GM12864 (cell line): ENCODE measurements at regions not wholly inside any gene's neighbourhood (a gene's known extent, or its start where the extent isn't known, plus 50 kb on each side); places are given as distances from the start of the nearest gene placed in this dataset.

Experiments
- DNase-seq: peaks from one replicate; pipeline ENCODE4 v3.0.0-alpha.2; 2011; ENCODE audit warnings: low read depth
- H3K4me3 ChIP-seq: 2 replicates; pipeline ENCODE4 v1.5.1; 2011; ENCODE audit warnings: mild to moderate bottlenecking, low read depth, low read length, control low read depth
- CTCF ChIP-seq: IDR thresholded peaks from 2 replicates; pipeline ENCODE4 v1.5.1; 2011; ENCODE audit warnings: low read depth, mild to moderate bottlenecking, moderate library complexity, low read length, control low read depth, inconsistent platforms; ENCODE audit errors: missing control alignments

- TF ChIP-seq CTCF = no peak
Observed at GRCh38 chr16:86896976-86897375, 318.6 kb downstream of the FOXL1 start.

GRCh38 chr16:86897486-86897885, 319.1 kb downstream of the FOXL1 start:
- H3K4me3 ChIP-seq = no peak overlapping the region
- DNase-seq = no peak
- TF ChIP-seq CTCF = no peak

More at GRCh38 chr16:86896976-86897375, 318.6 kb downstream of the FOXL1 start:
- no peak overlapping the region for H3K4me3 ChIP-seq
- DNase-seq = no peak

GRCh38 chr16:86898386-86898785, 320.0 kb downstream of the FOXL1 start:
- TF ChIP-seq CTCF = no peak
- no peak for DNase-seq
- H3K4me3 ChIP-seq = no peak overlapping the region

GRCh38 chr16:86899151-86899550, 320.8 kb downstream of the FOXL1 start:
- H3K4me3 ChIP-seq = no peak overlapping the region
- DNase-seq = no peak
- TF ChIP-seq CTCF = no peak

- no peak for TF ChIP-seq CTCF
- DNase-seq = no peak
Observed at GRCh38 chr16:86899757-86900156, 321.4 kb downstream of the FOXL1 start.

GRCh38 chr16:86901483-86901882, 323.1 kb downstream of the FOXL1 start:
- no peak for DNase-seq
- H3K4me3 ChIP-seq = no peak overlapping the region

More at GRCh38 chr16:86899757-86900156, 321.4 kb downstream of the FOXL1 start:
- H3K4me3 ChIP-seq = no peak overlapping the region

GRCh38 chr16:86902656-86903001, 324.3 kb downstream of the FOXL1 start:
- TF ChIP-seq CTCF = no peak
- no peak for DNase-seq
- no peak overlapping the region for H3K4me3 ChIP-seq

More at GRCh38 chr16:86901483-86901882, 323.1 kb downstream of the FOXL1 start:
- TF ChIP-seq CTCF = no peak
